ENCODE measurements at regions not wholly inside any gene's neighbourhood (a gene's known extent, or its start where the extent isn't known, plus 50 kb on each side); places are given as distances from the start of the nearest gene placed in this dataset.

DNA sequence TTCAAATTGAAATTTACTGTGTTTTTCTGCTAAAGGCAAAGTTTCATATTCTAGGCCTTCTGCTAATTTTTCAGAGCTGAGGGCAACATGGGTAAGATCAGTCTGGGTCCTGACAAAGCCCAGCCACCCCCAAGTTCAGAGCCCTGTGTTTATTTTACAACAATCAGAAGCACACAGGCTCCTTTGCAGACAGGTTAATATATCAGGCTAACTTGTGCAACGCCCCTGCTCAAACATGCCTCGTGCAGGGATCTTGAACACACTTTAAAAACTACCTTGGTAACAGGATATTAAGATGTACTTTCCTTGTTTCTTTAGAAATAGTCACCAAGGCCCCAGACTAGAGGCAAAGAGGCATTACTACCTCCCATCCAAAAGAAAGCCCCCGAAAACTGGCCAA is 64.0 kb downstream of the POLR2M start:
- TF ChIP-seq RFX5 (IDR thresholded peaks at IDR 0.05; ENCODE audit: borderline replicate concordance, low read depth, low read length), result no peak
- TF ChIP-seq BACH1 (IDR thresholded peaks at IDR 0.05; ENCODE audit: low read length), result no peak
- TF ChIP-seq, protein P1, sequence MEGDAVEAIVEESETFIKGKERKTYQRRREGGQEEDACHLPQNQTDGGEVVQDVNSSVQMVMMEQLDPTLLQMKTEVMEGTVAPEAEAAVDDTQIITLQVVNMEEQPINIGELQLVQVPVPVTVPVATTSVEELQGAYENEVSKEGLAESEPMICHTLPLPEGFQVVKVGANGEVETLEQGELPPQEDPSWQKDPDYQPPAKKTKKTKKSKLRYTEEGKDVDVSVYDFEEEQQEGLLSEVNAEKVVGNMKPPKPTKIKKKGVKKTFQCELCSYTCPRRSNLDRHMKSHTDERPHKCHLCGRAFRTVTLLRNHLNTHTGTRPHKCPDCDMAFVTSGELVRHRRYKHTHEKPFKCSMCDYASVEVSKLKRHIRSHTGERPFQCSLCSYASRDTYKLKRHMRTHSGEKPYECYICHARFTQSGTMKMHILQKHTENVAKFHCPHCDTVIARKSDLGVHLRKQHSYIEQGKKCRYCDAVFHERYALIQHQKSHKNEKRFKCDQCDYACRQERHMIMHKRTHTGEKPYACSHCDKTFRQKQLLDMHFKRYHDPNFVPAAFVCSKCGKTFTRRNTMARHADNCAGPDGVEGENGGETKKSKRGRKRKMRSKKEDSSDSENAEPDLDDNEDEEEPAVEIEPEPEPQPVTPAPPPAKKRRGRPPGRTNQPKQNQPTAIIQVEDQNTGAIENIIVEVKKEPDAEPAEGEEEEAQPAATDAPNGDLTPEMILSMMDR (IDR thresholded peaks at IDR 0.05; ENCODE audit: control extremely low read depth in 1 of 3, insufficient read depth in 1 of 3, low read depth in 1 of 3, low read length in 3 of 3), result no peak
- no peak for TF ChIP-seq NANOG (IDR thresholded peaks at IDR 0.05; ENCODE audit: insufficient read depth, low read depth, low read length, poor library complexity, severe bottlenecking)
- no peak for TF ChIP-seq CHD2 (IDR thresholded peaks at IDR 0.05; ENCODE audit: low read length)
- TF ChIP-seq ZNF274 (IDR thresholded peaks at IDR 0.05; ENCODE audit: borderline replicate concordance, extremely low read depth, low read length), result no peak
- no peak for TF ChIP-seq MAFK (IDR thresholded peaks at IDR 0.05; ENCODE audit: low read depth, low read length)
- no peak for TF ChIP-seq GABPA (IDR thresholded peaks at IDR 0.05; ENCODE audit: borderline replicate concordance, insufficient read depth, low read length)

All from H1 (cell line).